HPDE6-E6E7 (cell line): ENCODE measurements at regions not wholly inside any gene's neighbourhood (a gene's known extent, or its start where the extent isn't known, plus 50 kb on each side); places are given as distances from the start of the nearest gene placed in this dataset.
"Not testable (repeated sequence)": the region's sequence is repeated elsewhere in the genome, so short reads cannot be mapped to it uniquely, and the experiment has no call there.

Experiments used
- DNase-seq: peaks from one replicate; pipeline ENCODE4 v3.0.0; 2011; ENCODE audit warnings: missing footprints; ENCODE audit errors: extremely low spot score

GRCh38 chr2:62410926-62411456, 95.0 kb downstream of the TMEM17 start:
- DNase-seq = no peak

GRCh38 chr2:62410015-62410453, 96.0 kb downstream of the TMEM17 start:
- DNase-seq = no peak

GRCh38 chr2:62409442-62409841, 96.6 kb downstream of the TMEM17 start:
- no peak for DNase-seq

GRCh38 chr2:62408241-62408677, 97.7 kb downstream of the TMEM17 start:
- no peak for DNase-seq

GRCh38 chr2:62407838-62408237, 98.2 kb downstream of the TMEM17 start:
- no peak for DNase-seq

- DNase-seq = no peak
Measured at GRCh38 chr2:62407401-62407800, 98.6 kb downstream of the TMEM17 start.

- no peak for DNase-seq
Measured at GRCh38 chr2:62406573-62407043, 99.4 kb downstream of the TMEM17 start.

- DNase-seq = no peak
Measured at GRCh38 chr2:62404913-62405312, 101.1 kb downstream of the TMEM17 start.

- DNase-seq = no peak
Measured at GRCh38 chr2:62402156-62402555, 103.8 kb downstream of the TMEM17 start.

- no peak for DNase-seq
Measured at GRCh38 chr2:62398356-62398755, 107.6 kb downstream of the TMEM17 start.

- DNase-seq = no peak
Measured at GRCh38 chr2:62396880-62397279, 109.1 kb downstream of the TMEM17 start.

- DNase-seq = no peak
Measured at GRCh38 chr2:62393293-62393692, 112.7 kb downstream of the TMEM17 start.

GRCh38 chr2:62391696-62392095, 114.3 kb downstream of the TMEM17 start:
- DNase-seq = no peak

GRCh38 chr2:62386378-62386777, 119.6 kb downstream of the TMEM17 start:
- DNase-seq = not testable (repeated sequence)

GRCh38 chr2:62383846-62384245, 122.1 kb downstream of the TMEM17 start:
- DNase-seq = no peak

GRCh38 chr2:62382757-62383156, 123.2 kb downstream of the TMEM17 start:
- no peak for DNase-seq

- no peak for DNase-seq
Measured at GRCh38 chr2:62382122-62382521, 123.9 kb downstream of the TMEM17 start.

GRCh38 chr2:62381656-62382055, 124.3 kb downstream of the TMEM17 start:
- DNase-seq = no peak

GRCh38 chr2:62379566-62379965, 126.4 kb downstream of the TMEM17 start:
- no peak for DNase-seq

GRCh38 chr2:62375113-62375420, 130.9 kb downstream of the TMEM17 start:
- DNase-seq = no peak

GRCh38 chr2:62374301-62375112, 131.5 kb downstream of the TMEM17 start:
- no peak for DNase-seq

- DNase-seq = no peak
Measured at GRCh38 chr2:62372824-62373223, 133.2 kb downstream of the TMEM17 start.
